ENCODE measurements at regions not wholly inside any gene's neighbourhood (a gene's known extent, or its start where the extent isn't known, plus 50 kb on each side); places are given as distances from the start of the nearest gene placed in this dataset.

- Mint-ChIP-seq H3K27ac (no peak overlapping the region), H3K36me3 (ENCODE audit: low read depth) (no peaks in the 10 kb centered on the region), H3K27me3 (peaks cover 4% of the 10 kb centered on the region), H3K9me3 (peaks cover 4% of the 10 kb centered on the region), H3K4me3 (no peak overlapping the region), H3K4me1 (ENCODE audit: low read depth) (peaks cover 22% of the 10 kb centered on the region)
- intact Hi-C loops (cut with micrococcal nuclease) = no loop called here
These were observed 53.0 kb upstream of the CORO2B start for GRCh38 chr15:68525815-68526214.

GRCh38 chr15:68526269-68526668 is 52.5 kb upstream of the CORO2B start:
- Mint-ChIP-seq H3K27me3 (peaks cover 4% of the 10 kb centered on the region), H3K27ac (no peak overlapping the region)
- intact Hi-C loops (cut with micrococcal nuclease) = no loop called here

GRCh38 chr15:68526784-68527183 is 52.0 kb upstream of the CORO2B start:
- Mint-ChIP-seq H3K9me3 (peaks cover 13% of the 10 kb centered on the region), H3K27me3 (peaks cover 4% of the 10 kb centered on the region), H3K27ac (no peak overlapping the region), H3K36me3 (ENCODE audit: low read depth) (no peaks in the 10 kb centered on the region), H3K4me1 (ENCODE audit: low read depth) (peaks cover 22% of the 10 kb centered on the region), H3K4me3 (no peak overlapping the region)
- intact Hi-C loops (cut with micrococcal nuclease) = no loop called here

More at GRCh38 chr15:68526269-68526668, 52.5 kb upstream of the CORO2B start:
- Mint-ChIP-seq H3K4me1 (ENCODE audit: low read depth) (peaks cover 22% of the 10 kb centered on the region), H3K4me3 (no peak overlapping the region), H3K36me3 (ENCODE audit: low read depth) (no peaks in the 10 kb centered on the region), H3K9me3 (peaks cover 8% of the 10 kb centered on the region)

- Mint-ChIP-seq H3K36me3 (ENCODE audit: low read depth) (no peaks in the 10 kb centered on the region), H3K4me3 (peak overlapping the region; percentile 49), H3K27me3 (peaks cover 2% of the 10 kb centered on the region), H3K4me1 (ENCODE audit: low read depth) (peaks cover 22% of the 10 kb centered on the region), H3K9me3 (peaks cover 33% of the 10 kb centered on the region), H3K27ac (peak overlapping the region; percentile 65)
- intact Hi-C loops (cut with micrococcal nuclease) = no loop called here
These were observed 50.0 kb upstream of the CORO2B start for GRCh38 chr15:68528626-68529290.

All from dendritic cell treated with granulocyte-macrophage colony-stimulating factor and Interleukin-4, amounts not matched to agents 40 ng/mL and 50 ng/mL, for 4 days (primary cell).